ENCODE measurements at regions not wholly inside any gene's neighbourhood (a gene's known extent, or its start where the extent isn't known, plus 50 kb on each side); places are given as distances from the start of the nearest gene placed in this dataset.
"Not testable (repeated sequence)": the region's sequence is repeated elsewhere in the genome, so short reads cannot be mapped to it uniquely, and the experiment has no call there.

DNA sequence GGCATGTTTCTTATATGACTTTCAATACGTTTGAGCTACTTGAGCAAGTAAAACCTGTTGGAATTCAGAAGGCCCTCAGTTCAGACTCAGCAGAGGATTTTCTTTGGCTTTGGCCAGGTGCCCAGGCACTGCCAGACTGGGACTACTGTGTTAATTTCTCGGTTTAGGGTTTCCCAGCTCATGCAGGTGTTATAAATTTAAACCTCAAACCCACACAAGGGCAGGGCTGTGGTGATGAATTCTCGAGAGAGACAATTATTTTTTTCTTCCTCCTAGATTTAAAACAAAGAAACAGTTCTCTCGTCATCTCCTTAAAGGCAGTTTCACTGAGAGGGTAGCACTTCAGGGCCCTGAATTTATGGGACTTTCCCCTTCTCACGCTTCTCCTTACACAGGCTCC lies 406.0 kb upstream of the PIK3R1 start:
- DNase-seq (ENCODE audit: low spot score), result no peak

DNA sequence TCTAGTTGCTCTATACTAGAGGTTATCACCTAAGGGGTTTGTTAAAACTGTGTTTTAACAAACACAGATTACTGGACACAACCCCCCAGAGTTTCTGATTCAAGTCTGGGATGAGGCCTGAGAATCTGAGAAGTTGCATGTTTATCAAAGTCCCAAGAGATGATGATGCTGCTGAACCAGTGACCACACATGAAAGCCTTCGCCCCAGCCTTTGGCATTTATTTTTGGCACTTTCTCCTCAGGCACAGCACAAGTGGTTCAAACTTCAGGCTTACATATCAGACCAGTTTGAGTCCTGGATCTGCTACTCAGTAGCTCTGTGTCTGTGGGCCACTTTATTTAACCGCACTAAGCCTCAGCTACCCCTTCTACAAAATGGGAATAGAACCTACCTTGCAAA lies 407.2 kb upstream of the PIK3R1 start:
- DNase-seq (ENCODE audit: low spot score), result no peak

DNA sequence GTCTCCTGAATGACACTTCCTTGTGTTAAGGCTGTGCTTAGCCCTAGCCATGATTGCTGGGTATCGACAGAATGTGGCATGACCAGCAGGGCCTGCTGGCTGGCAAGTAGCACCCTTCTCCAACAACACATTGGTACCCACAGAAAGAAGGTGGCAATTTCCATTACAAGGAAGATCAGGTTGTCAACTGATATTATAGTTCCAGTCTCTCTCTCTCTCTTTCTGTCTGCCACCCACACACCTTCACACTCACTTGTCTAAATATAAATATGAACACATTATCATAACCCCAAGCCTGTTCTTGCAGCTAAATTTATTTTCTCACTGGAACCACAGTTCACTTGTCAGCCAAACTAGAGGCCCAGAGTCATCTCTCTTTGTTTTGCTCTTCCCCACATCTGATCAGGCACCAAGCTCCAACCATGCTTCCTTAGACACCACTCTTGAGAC lies 408.1 kb upstream of the PIK3R1 start:
- DNase-seq (ENCODE audit: low spot score), result no peak

DNA sequence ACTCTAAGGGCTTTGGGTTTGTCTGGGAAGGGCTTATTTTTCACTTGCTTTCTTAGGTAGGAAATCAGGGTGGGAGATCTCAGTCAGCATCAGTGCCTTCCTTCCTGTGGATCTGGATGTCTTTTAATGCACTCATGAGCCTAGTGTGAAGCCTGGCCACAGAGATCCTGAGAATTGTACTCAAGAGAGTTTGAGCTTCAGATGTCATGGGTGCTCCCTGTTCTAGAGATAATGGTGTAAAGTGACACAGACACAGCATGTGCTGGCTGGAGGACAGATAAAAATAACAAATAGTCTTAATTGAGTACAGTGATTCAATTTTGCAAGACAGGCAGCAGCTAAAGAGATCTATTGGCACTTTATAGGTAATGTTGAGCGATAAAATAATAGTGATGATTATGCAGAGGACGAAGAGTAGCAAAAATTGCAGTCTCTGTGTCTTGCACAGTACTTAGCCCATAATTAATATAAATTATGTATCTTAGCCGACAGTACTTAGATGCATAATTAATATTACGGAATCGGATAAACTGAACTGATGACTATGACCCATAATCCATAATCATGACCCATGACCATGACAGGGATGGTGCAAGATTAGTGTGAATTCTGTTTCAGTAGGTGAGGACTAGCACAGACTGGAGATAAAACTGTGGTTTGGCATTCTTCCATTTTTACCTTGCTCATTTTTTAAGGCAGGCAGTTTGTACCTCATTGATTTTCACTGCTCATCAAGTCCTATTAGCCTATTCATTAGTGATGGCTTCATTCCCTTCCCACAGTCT lies 408.7 kb upstream of the PIK3R1 start:
- DNase-seq (ENCODE audit: low spot score), result no peak

DNA sequence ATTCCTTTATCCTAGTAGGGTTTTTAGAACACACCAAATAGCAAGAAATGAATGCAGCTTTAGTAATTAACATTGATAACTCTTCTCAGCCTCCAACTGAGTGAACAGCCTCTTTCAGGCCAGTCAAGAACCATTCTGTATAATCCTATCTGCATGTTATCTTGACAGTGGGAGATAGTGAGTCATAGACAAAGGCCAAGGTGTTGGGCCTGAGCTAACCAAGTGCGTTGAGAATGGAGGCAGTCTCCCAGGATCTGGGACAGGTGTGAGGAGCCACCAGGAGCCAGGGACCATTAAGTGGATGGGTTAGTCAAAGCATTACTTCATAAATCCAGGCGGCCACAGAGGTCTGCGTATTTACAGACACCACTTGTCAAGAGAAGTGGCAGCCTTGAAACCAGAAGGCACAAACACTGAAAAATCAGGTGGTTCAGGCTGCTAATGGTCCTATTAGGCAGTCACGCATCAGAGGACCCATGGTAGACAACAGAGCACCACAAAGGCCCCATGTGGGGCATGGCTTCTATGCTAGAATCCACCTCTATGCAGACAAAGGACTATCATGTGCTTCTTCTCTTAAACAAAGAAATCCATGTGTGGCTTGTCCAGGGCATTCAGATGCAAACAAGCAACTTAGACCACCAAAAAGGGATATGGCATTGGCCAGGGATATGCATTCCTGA lies 409.7 kb upstream of the PIK3R1 start:
- DNase-seq (ENCODE audit: low spot score), result no peak

DNA sequence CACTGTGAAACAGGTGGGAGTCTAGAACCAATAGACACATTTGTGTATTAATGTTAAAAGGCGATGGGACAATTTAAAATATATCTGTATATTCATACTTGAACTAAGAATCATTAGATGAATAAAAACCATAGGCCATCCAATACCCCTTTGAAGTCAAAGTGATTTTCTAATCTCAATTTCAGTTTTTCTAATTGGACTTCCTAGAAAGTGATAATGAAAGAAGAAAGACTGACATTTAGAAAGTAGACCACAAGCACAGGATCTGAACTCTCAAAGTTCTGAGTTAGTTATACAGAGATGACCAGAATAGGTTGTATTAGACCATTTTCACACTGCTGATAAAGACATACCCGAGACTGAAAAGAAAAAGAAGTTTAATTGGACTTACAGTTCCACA lies 412.8 kb upstream of the PIK3R1 start:
- no peak for DNase-seq (ENCODE audit: low spot score)

DNA sequence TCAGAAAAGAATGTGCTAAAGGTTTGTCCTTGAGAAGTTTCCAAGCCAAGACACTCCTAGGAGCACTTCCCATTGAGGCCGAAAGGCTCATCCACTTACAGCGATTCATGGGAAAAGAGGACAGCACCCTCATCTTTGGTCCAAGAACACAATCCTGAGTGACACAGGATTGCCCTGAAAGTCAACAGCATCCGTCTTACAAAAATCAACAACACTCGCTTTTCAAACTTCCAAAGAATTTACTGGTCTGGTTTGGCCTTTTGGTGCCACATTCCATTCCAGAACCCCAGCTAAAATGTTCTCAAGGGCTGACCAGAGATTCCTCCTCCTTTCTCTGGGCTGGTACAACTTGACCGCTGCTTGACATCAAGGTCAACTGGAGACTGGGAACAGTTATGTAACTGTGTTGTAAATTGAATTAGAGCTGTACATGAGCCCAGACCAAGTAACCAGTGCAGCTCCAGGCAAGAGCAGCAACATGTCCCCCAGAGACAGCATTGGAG lies 415.8 kb upstream of the PIK3R1 start:
- DNase-seq (ENCODE audit: low spot score), result no peak

DNA sequence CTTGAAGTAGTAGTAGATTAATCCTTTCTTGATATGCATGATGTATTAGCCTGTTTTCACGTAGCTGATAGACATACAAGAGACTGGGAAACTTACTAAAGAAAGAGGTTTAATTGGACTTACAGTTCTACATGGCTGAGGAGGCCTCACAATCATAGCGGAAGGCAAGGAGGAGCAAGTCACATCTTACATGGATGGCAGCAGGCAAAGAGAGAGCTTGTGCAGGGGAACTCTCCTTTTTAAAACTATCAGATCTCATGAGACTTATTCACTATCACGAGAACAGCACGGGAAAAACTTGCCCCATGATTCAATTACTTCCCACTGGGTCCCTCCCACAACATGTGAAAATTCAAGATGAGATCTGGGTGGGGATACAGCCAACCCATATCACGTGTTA lies 417.1 kb upstream of the PIK3R1 start:
- DNase-seq (ENCODE audit: low spot score), result not testable (repeated sequence)

DNA sequence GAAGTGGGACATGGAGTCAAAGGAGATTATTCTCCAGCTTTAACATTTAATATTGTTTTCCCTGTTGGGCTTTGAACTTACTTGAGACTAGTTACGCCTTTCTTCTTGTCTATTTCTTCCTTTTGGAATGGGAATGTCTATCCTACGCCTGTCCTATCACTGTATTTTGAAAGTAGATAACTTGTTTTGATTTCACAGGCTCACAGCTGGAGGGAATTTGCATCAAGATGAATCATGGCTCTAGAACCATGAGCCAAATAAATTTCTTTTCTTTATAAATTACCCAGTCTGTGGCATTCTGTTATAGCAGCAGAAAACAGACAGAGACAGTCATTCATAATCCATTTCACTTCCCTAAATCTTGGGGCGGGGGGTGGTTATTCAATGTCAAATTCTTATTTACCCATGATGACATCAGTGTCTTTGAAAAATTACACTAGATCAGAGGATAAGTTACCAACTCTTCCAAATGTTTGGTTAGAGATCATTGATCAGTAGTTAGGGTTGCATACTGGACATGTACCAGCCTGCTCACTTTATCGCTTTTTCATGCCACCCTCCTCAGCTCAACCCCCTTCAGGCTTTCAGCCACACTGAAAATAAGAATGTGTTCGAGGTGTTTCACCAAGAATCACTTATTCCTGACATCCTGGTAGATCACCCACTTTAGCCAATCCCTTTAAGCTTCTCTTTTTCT lies 419.6 kb upstream of the PIK3R1 start:
- DNase-seq (ENCODE audit: low spot score), result no peak

DNA sequence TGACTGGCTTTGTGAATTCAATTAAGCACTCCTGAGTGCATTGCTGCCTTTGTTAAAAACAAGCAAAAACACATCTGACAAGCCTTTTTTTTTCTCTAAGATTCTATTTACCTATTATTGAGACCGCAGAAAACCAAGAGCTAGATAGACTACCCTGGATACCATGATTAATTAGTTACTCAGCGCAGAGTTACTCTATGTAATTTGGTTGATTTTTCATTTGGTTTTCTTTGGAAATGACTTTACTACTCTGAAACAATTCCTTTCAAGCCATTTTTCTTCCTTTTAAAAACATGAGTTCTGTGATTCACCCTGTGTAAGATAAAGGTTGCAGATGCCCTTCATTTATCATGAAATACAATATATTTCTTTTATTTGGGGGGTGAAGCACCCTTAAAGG lies 421.6 kb upstream of the PIK3R1 start:
- no peak for DNase-seq (ENCODE audit: low spot score)

DNA sequence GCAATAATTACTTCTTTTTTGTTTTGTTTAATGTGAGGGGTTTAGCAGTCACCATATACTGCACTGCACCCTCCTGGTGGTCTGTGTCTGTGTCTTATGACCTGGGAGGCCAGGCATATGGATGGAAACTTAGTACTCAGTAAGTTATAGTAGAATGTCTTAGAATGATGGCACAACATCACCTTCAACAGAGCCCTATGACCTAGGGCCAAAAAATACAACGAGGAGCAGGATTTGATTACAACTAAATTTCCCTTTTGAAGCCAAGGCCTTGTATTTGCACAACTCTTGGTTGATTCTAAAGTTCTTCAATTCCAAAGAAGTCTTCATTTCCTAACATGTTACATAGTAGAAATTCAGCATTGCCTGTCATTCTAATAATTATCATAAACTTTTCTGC lies 422.1 kb upstream of the PIK3R1 start:
- DNase-seq (ENCODE audit: low spot score), result no peak

DNA sequence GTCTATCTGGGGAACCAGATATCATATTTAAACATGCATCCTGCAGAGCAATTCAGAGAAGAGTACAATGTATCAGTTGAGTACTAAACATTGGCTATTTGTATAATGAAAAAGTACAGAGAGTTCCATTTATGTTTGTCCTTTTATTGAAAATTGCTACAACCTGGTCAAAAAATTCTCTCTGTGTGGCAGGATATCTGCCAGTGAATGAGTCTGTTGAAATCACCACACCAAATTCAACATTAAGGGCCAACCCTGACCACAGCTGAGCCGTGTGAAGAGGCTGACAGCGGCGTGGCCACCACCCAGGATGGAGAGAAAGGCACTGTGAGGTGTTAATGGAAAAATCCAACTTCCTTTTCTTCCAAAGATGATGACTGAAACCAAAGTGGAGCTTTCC lies 422.7 kb upstream of the PIK3R1 start:
- no peak for DNase-seq (ENCODE audit: low spot score)

DNA sequence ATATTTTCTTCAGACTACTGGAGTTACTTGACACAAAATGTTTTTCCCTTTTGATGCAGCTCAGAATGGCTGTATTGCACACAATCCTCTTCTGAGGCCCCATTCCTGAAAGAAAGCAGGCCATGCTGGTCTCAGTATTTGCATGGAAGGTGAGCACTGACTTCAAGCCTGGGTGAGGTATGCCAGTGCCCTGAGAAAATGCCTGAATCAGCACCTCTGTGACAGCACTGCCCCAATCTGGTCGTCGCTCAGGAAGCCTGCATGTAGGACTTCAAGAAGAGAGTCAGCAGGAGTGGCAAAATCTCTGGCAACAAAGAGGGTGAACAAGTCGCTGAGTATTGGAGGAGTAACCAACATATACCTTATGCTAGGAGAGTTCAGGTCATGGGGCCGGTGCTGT lies 425.2 kb upstream of the PIK3R1 start:
- no peak for DNase-seq (ENCODE audit: low spot score)

DNA sequence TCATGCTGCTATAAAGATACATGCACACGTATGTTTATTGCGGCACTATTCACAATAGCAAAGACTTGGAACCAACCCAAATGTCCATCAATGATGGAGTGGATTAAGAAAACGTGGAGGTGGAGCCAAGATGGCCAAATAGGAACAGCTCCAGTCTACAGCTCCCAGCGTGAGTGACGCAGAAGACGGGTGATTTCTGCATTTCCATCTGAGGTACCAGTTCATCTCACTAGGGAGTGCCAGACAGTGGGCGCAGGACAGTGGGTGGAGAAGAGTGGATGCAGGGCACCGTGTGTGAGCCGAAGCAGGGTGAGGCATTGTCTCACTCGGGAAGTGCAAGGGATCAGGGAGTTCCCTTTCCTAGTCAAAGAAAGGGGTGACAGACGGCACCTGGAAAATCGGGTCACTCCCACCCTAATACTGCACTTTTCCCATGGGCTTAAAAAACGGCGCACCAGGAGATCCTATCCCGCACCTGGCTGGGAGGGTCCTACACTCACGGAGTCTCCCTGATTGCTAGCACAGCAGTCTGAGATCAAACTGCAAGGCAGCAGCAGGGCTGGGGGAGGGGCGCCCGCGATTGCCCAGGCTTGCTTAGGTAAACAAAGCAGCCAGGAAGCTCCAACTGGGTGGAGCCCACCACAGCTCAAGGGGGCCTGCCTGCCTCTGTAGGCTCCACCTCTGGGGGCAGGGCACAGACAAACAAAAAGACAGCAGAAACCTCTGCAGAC lies 435.5 kb upstream of the PIK3R1 start:
- DNase-seq (ENCODE audit: low spot score), result not testable (repeated sequence)

DNA sequence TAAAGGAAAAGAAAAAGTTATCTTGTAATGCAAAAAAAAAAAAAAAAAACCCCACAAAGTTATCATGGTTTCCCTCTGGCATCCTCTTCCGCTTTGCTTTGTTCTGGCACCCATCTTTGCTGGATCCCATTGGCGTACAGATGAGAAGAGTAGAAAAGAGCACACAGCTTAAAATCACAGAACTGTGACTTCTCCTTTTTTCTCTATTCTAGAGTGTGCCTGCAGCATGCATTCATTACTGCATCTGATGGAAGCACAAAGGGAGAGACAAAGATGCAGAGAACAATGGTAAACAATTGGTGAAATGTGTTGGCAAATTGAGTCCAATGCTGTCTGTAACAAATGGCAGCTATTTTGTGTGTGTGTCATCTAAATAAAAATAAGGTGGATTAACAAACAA lies 440.8 kb upstream of the PIK3R1 start:
- DNase-seq (ENCODE audit: low spot score), result peak; percentile 41

DNA sequence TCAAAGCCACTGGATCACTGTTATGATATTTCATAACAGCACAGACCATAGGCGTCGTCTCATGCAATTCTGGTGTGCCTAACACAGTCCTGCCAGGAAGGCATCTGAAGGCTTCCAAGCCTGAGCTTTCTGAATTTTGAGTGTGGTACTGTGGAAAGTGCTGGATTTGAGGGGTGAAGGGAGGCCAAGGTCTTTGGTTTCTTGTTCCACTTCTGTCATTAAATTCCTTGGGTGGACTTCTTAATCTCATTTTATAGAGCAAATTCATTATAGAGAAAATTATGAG lies 441.3 kb upstream of the PIK3R1 start:
- no peak for DNase-seq (ENCODE audit: low spot score)

DNA sequence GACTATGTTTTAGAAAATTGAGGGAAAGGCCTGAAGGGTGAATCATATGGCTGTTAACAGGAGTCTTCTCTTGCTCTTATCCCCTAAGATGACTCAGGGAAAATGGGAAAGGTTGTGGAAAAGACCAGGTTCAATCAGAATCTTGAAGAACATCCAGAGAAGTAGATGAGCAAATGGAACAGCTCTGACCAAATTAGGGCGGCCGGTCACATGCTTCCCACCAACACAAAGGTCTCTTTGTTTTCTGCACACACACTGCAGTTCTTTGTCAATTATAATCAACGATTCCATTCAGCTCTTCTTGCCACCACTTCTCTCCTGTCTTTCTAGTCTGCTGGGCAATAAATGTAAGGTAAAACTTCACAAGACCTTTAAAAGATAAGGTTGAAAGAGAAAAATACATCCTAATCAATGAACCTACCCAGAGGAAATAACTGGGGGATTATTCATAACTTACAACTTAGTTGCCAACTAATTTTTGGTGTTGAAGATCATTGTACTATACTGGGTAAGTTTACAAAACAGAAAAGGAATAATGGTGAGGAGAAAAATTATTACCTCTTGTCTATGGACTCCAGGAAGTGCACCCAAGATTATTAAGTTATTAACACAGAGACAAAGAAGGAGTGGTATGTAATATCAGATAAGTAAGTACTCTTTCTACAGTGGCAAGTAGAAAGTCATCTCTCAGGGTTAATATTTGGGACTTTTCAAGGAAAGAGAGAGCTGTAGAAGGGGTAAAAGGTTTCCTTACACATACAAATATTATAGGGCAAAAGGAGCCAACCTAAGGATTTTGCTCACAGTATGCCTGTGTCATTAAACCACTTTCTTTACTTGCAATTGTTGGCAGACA lies 441.9 kb upstream of the PIK3R1 start:
- peak; percentile 95 for DNase-seq (ENCODE audit: low spot score)

DNA sequence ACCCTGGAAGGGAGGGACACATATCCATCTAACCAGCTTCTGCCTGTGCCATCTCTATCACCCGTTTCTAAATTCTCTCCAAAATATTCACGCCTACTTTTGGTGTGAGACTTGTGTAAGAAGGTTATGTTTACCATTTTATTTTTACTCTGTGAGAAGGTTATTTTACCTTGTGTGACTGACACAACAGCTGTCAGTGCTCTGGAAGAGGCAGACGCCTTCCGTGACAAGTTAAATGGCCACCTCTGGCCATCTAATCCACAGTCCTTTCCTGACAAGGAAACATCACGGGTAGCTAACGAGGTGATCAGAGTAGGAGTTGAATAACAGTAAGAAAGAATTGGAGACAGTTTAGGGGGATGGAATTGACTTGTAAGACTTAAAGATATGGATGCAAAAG lies 443.8 kb upstream of the PIK3R1 start:
- no peak for DNase-seq (ENCODE audit: low spot score)

DNA sequence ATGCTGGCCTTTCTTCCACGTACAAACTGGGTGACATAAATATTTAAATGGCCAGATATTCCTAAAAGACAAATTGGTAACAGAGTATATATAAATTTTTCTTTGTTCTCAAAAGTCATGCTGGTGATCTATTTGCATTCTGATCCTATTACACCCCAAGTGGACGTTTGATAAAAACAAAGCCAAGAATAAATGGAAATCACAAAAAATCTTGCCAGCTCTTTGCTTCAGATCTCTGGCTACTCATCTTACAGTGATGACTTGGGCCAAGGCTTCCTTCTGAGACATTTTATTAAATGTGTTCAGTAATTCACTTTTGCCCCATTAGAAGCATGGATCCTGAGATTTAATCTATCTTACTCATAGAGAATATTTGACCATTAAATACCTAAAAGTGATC lies 444.3 kb upstream of the PIK3R1 start:
- DNase-seq (ENCODE audit: low spot score), result no peak

DNA sequence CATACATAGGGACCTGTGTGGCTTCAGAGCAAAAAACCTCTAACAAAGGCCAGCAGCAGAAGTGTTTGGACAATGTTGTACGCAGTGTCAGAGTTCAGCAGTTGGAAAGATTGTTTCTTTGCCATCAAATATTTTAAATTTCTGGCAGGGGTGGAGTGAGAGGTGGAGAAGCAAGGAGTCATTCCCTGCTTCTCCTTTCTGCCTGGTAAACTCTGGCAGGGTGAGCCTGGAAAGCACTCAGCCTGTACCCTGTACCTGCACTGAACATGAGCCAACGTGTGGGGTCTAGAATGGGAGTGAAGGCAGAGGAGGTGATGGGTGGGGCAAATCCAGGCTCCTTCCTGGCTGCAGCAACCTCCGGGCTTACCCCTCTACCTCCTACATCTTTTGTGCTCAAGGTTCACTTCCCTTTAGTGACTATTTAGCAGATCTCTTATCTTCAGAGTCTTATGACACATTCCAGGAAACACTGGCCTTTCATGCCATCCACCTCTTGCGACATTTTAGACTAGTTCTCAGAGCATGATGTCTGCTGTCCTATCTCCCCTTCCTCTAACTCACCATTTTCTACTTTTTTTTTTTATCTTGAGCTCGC lies 445.0 kb upstream of the PIK3R1 start:
- no peak for DNase-seq (ENCODE audit: low spot score)

DNA sequence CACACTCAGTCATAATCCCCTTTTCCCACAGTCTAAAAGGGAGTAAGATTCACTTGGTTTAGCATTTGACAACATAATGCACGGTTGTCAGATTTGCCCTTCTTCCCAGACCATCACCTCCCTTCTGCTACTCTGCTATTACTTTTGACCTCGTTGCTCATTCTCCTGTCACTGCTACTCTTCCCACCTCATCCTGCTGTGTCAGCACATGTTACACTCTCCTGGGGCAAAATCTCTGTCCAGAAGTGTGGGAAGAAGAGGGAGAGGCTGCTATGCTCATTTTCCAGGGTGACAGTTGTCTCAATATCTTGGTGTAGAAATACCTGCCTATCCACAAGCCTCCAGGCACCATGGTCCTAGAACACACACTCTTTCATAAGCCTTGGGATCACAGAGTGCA lies 449.9 kb upstream of the PIK3R1 start:
- no peak for DNase-seq (ENCODE audit: low spot score)

All from globus pallidus (tissue), 1 donor.